HG03520 (cell line): ENCODE measurements at regions not wholly inside any gene's neighbourhood (a gene's known extent, or its start where the extent isn't known, plus 50 kb on each side); places are given as distances from the start of the nearest gene placed in this dataset.
"Not testable (repeated sequence)": the region's sequence is repeated elsewhere in the genome, so short reads cannot be mapped to it uniquely, and the experiment has no call there.

Source experiments
- ATAC-seq: cut with Tn5 transposase; IDR thresholded peaks from one replicate; pipeline ENCODE4 v1.9.1; 2021; ENCODE audit warnings: mild to moderate bottlenecking, moderate library complexity; ENCODE audit not compliant: unreplicated experiment

GRCh38 chr5:126677121-126677520, 76.4 kb downstream of the PHAX start:
- ATAC-seq = no peak

GRCh38 chr5:126680191-126680817, 79.6 kb downstream of the PHAX start:
- peak; percentile 73 for ATAC-seq

- not testable (repeated sequence) for ATAC-seq
These were observed 80.6 kb downstream of the PHAX start for GRCh38 chr5:126681314-126681713.

- no peak for ATAC-seq
These were observed 81.2 kb downstream of the PHAX start for GRCh38 chr5:126681970-126682369.

- ATAC-seq = no peak
These were observed 82.1 kb downstream of the PHAX start for GRCh38 chr5:126682856-126683255.

- no peak for ATAC-seq
These were observed 83.2 kb downstream of the PHAX start for GRCh38 chr5:126683912-126684311.

- ATAC-seq = not testable (repeated sequence)
These were observed 84.1 kb downstream of the PHAX start for GRCh38 chr5:126684656-126685442.

GRCh38 chr5:126686451-126687126, 85.8 kb downstream of the PHAX start:
- ATAC-seq = no peak

- no peak for ATAC-seq
These were observed 84.0 kb upstream of the LMNB1 start for GRCh38 chr5:126692971-126693370.

- no peak for ATAC-seq
These were observed 83.1 kb upstream of the LMNB1 start for GRCh38 chr5:126693806-126694205.

- no peak for ATAC-seq
These were observed 82.5 kb upstream of the LMNB1 start for GRCh38 chr5:126694403-126694802.

GRCh38 chr5:126695091-126695490, 81.8 kb upstream of the LMNB1 start:
- no peak for ATAC-seq

GRCh38 chr5:126707080-126707479, 69.9 kb upstream of the LMNB1 start:
- no peak for ATAC-seq

GRCh38 chr5:126715765-126716164, 61.2 kb upstream of the LMNB1 start:
- no peak for ATAC-seq

GRCh38 chr5:126716861-126717260, 60.1 kb upstream of the LMNB1 start:
- ATAC-seq = no peak

GRCh38 chr5:126718236-126718868, 58.6 kb upstream of the LMNB1 start:
- no peak for ATAC-seq

- no peak for ATAC-seq
These were observed 56.6 kb upstream of the LMNB1 start for GRCh38 chr5:126720369-126720768.

- ATAC-seq = no peak
These were observed 53.3 kb upstream of the LMNB1 start for GRCh38 chr5:126723643-126724042.
